Mesodermal cell (in vitro differentiated cells): ENCODE measurements at regions not wholly inside any gene's neighbourhood (a gene's known extent, or its start where the extent isn't known, plus 50 kb on each side); places are given as distances from the start of the nearest gene placed in this dataset.
"Not testable (repeated sequence)": the region's sequence is repeated elsewhere in the genome, so short reads cannot be mapped to it uniquely, and the experiment has no call there.

Experiments used
- H3K27ac ChIP-seq: 2 replicates; pipeline ENCODE4 v1.7.0; 2013; ENCODE audit warnings: mild to moderate bottlenecking, low read depth, low read length, moderate library complexity; ENCODE audit not compliant: severe bottlenecking
- H3K36me3 ChIP-seq: 2 replicates; pipeline ENCODE4 v1.7.1; 2013; ENCODE audit warnings: mild to moderate bottlenecking, low read length, moderate library complexity; ENCODE audit not compliant: control insufficient read depth, insufficient read depth
- H3K4me1 ChIP-seq: one replicate; pipeline ENCODE4 v1.7.1; 2013; ENCODE audit warnings: mild to moderate bottlenecking, low read length; ENCODE audit not compliant: insufficient read depth, control insufficient read depth, poor library complexity, severe bottlenecking
- H3K4me3 ChIP-seq: 2 replicates; pipeline ENCODE4 v1.7.0; 2013; ENCODE audit warnings: low read length, control low read depth, mild to moderate bottlenecking; ENCODE audit not compliant: insufficient read depth, poor library complexity, severe bottlenecking; ENCODE audit errors: extremely low read depth
- H3K9me3 ChIP-seq: 2 replicates; pipeline ENCODE4 v1.7.1; 2013; ENCODE audit warnings: mild to moderate bottlenecking, low read length, moderate library complexity; ENCODE audit not compliant: control insufficient read depth
- WGBS, 2 experiments: methylation state at CpG; one replicate each; pipeline ENCODE4 v1.1.5; 2013; ENCODE audit warnings: missing lambda C conversion rate in 2 of 2; ENCODE audit not compliant: insufficient coverage in 2 of 2; 5-methylcytosine and 5-hydroxymethylcytosine counted together

GRCh38 chr2:142581491-142581890 lies 296.0 kb upstream of the KYNU start:
- Histone ChIP-seq H3K27ac (no peak overlapping the region), H3K4me1 (no peaks in the 10 kb centered on the region), H3K9me3 (no peaks in the 10 kb centered on the region), H3K4me3 (no peak overlapping the region), H3K36me3 (no peaks in the 10 kb centered on the region)
- WGBS, 2 experiments: 75% methylated on average over 1 of the region's 1 CpG; no CpG with 5 or more reads in 1 of the 2 experiments

- Histone ChIP-seq H3K9me3 (no peaks in the 10 kb centered on the region), H3K27ac (no peak overlapping the region), H3K36me3 (no peaks in the 10 kb centered on the region), H3K4me3 (no peak overlapping the region), H3K4me1 (no peaks in the 10 kb centered on the region)
- 81 to 91% methylated on average over 4 of the region's 5 CpGs for WGBS, 2 experiments
Measured at GRCh38 chr2:142580691-142581090, 296.8 kb upstream of the KYNU start.

- H3K27ac ChIP-seq: no peak overlapping the region
- H3K9me3 ChIP-seq: no peaks in the 10 kb centered on the region
- H3K4me1 ChIP-seq: no peaks in the 10 kb centered on the region
- WGBS, 2 experiments: no CpG with 5 or more reads among the region's 1 CpG
- H3K36me3 ChIP-seq: no peaks in the 10 kb centered on the region
- no peak overlapping the region for H3K4me3 ChIP-seq
Measured at GRCh38 chr2:142575561-142575960, 301.9 kb upstream of the KYNU start.

DNA sequence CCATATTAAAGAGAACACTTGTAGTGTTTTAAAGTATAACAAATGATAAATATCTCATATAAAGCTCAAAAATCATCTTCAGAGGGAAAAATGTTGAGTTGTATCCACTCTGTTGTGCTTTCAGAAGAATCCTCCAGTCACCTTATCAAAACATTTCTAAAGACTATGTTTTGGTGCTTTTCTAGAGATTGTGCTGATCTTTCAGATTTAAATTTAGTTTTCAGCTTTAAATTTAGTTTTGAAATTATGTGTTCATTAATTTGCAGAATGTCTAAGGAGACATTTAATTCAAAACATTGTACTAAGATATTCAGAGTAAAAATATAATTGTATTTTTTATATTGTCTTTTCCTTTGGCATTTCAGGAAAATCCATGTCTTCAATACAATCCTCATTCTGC lies 303.1 kb upstream of the KYNU start:
- Histone ChIP-seq H3K27ac (no peak overlapping the region), H3K4me1 (no peaks in the 10 kb centered on the region), H3K4me3 (no peak overlapping the region), H3K36me3 (no peaks in the 10 kb centered on the region), H3K9me3 (no peaks in the 10 kb centered on the region)

- no peak overlapping the region for H3K4me3 ChIP-seq
- no peak overlapping the region for H3K27ac ChIP-seq
- 100% methylated on average over 2 of the region's 5 CpGs; no CpG with 5 or more reads in 1 of the 2 experiments for WGBS, 2 experiments
- no peaks in the 10 kb centered on the region for H3K36me3 ChIP-seq
- no peaks in the 10 kb centered on the region for H3K9me3 ChIP-seq
- H3K4me1 ChIP-seq: no peaks in the 10 kb centered on the region
Measured at GRCh38 chr2:142572346-142573132, 304.9 kb upstream of the KYNU start.

DNA sequence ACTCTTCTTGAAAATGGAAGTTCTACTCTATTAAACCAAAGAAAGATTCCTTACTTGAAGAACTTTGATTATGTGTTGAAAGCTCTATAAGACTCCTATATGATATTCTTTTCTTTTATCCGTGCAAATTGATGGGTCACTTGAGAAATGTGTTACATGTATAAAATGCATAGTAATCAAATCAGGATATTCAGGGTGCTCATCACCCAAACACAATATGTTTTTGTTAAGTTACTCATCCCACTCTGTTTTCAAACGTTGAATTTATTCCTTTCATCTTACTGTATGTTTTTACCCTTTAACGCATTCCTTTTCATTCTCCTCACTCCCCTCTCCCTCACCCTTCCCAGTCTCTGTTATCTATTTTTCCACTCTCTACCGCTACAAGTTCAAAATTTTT lies 305.5 kb upstream of the KYNU start:
- Histone ChIP-seq H3K4me3 (no peak overlapping the region), H3K27ac (no peak overlapping the region), H3K4me1 (no peaks in the 10 kb centered on the region), H3K9me3 (no peaks in the 10 kb centered on the region), H3K36me3 (no peaks in the 10 kb centered on the region)
- 82 to 83% methylated on average over 3 of the region's 4 CpGs for WGBS, 2 experiments

- no peaks in the 10 kb centered on the region for H3K36me3 ChIP-seq
- 87 to 96% methylated on average over 7 of the region's 8 CpGs for WGBS, 2 experiments
- H3K4me3 ChIP-seq: no peak overlapping the region
- H3K27ac ChIP-seq: no peak overlapping the region
- no peaks in the 10 kb centered on the region for H3K4me1 ChIP-seq
- H3K9me3 ChIP-seq: no peaks in the 10 kb centered on the region
Measured at GRCh38 chr2:142562900-142563299, 314.6 kb upstream of the KYNU start.

DNA sequence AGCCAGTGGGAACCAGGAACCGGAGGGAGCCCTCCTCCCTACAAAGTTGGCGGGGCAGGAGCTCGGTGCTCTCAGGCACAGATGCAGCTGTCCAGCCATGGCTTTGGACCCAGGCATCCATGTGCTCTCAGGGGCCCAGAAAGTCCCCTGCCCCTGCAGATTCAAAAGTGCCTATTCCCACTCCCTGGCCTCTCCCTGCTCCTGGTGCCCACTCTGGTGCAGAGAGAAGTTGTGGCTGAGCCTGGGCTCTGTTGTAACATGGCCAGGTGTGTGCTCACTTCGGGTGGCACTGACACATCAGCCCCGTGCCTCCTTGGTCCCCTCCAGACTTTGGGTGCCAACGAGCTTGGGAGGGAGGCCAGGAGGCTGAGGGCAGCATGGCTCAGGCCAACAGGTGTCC lies 315.8 kb upstream of the KYNU start:
- H3K27ac ChIP-seq: no peak overlapping the region
- H3K36me3 ChIP-seq: no peaks in the 10 kb centered on the region
- WGBS, 2 experiments: 90 to 97% methylated on average over 3 to 4 of the region's 6 CpGs
- H3K9me3 ChIP-seq: no peaks in the 10 kb centered on the region
- no peaks in the 10 kb centered on the region for H3K4me1 ChIP-seq
- no peak overlapping the region for H3K4me3 ChIP-seq

GRCh38 chr2:142557391-142557790 lies 320.1 kb upstream of the KYNU start:
- no peaks in the 10 kb centered on the region for H3K36me3 ChIP-seq
- no peaks in the 10 kb centered on the region for H3K9me3 ChIP-seq
- H3K27ac ChIP-seq: no peak overlapping the region
- H3K4me3 ChIP-seq: no peak overlapping the region
- 50% methylated on average over 1 of the region's 1 CpG; no CpG with 5 or more reads in 1 of the 2 experiments for WGBS, 2 experiments
- no peaks in the 10 kb centered on the region for H3K4me1 ChIP-seq

DNA sequence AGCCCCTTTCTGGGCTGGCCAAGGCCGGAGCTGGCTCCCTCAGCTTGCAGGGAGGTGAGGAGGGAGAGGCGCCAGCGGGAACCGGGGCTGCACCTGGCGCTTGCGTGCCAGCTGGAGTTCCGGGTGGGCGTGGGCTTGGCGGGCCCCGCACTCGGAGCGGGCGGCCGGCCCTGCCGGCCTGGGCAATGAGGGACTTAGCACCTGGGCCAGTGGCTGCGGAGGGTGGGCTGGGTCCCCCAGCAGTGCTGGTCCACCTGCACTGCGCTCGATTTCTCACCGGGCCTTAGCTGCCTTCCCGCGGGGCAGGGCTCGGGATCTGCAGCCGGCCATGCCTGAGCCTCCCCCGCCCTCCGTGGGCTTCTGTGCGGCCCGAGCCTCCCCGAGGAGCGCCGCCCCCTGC lies 331.5 kb upstream of the KYNU start:
- H3K36me3 ChIP-seq, H3K9me3 ChIP-seq, H3K4me3 ChIP-seq, H3K27ac ChIP-seq, H3K4me1 ChIP-seq: not testable (repeated sequence)
- WGBS, 2 experiments: 97 to 98% methylated on average over 6 to 28 of the region's 30 CpGs

DNA sequence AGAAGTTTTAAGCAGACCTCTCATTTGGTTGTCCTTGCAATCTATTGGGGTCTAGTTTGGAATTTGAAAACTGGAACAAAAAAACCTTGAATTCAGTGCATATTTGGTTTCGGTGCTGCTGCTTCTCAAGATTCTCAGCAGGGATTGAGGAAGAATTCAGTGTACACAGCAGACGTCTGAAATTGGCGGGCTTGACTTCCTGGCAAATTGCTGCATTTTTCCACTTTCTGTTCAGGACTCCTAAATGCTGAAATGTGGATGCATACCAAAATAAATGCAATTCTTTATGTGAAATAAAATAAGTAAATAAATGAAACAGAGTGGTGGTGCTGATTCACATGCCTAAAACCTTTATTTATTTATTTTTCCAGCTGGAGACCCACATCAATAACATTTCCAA lies 332.4 kb upstream of the KYNU start:
- Histone ChIP-seq H3K36me3 (no peaks in the 10 kb centered on the region), H3K27ac (no peak overlapping the region), H3K4me3 (no peak overlapping the region), H3K4me1 (no peaks in the 10 kb centered on the region), H3K9me3 (no peaks in the 10 kb centered on the region)
- 88 to 90% methylated on average over 3 of the region's 3 CpGs for WGBS, 2 experiments
